GM21717 (cell line): ENCODE measurements at regions not wholly inside any gene's neighbourhood (a gene's known extent, or its start where the extent isn't known, plus 50 kb on each side); places are given as distances from the start of the nearest gene placed in this dataset.
"Not testable (repeated sequence)": the region's sequence is repeated elsewhere in the genome, so short reads cannot be mapped to it uniquely, and the experiment has no call there.

Experiments used
- ATAC-seq: cut with Tn5 transposase; IDR thresholded peaks from one replicate; pipeline ENCODE4 v1.9.1; 2021; ENCODE audit warnings: mild to moderate bottlenecking, moderate library complexity; ENCODE audit not compliant: unreplicated experiment

DNA sequence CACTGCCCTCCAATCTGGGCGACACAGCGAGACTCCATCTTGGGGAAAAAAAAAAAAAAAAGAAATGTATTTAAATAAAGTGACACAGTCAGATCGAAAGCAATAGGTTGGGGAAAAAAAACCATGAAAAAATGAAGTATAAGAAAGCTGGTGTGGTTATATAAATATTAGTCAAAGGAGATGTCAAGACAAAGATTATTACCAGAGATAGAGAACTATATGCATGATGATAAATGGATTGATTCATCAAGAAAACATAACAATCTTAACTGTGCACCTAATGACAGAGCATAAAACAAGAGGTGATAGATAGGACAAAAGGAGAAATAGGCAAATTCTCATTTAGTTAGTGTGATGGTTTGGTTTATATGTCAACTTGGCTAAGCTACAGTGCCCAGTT lies 146.9 kb upstream of the AHI1 start:
- no peak for ATAC-seq

DNA sequence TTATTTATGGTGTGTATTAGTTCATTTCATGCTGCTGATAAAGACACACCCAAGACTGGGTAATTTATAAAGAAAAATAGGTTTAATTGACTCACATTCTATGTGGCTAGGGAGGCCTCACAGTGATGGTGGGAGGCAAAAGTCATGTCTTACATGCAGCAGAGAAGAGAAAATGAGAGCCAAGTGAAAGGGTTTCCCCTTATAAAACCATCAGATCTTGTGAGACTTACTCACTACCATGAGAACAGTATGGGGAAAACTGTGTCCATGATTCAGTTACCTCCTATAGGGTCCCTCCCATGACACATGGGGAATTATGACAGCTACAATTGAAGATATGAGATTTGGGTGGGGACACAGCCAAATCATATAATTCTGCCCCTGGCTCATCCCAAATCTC lies 150.0 kb upstream of the AHI1 start:
- ATAC-seq: no peak

DNA sequence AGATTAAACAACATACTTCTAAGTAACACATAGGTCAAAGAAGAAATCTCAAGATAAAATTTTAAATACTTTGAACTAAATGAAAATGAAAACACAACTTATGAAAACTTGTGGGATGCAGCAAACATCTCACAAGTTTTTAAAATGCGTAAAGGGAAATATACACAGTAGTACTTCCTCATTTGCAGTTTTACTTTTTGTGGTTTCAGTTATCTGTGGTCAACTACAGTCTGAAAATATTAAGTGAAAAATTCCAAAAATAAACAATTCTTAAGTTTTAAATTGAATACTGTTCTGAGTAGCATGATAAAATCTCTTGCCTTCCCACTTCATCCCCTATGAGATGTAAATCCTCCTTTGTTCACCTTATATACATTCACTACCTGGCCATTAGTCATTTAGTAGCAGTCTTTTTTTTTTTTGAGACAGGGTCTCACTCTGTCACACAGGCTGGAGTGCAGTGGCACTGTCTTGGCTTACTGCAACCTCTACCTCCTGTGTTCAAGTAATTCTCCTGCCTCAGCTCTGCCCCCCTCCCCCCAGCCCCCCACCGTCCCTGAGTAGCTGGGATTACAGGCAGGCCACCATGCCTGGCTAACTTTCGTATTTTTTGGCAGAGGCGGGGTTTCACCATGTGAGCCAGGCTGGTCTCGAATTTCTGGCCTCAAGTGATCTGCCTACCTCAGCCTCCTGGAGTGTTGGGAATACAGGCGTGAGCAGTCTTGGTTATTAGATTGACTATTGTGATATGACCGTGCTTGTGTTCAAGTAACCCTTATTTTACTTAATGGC lies 154.6 kb upstream of the AHI1 start:
- ATAC-seq: peak; percentile 97

DNA sequence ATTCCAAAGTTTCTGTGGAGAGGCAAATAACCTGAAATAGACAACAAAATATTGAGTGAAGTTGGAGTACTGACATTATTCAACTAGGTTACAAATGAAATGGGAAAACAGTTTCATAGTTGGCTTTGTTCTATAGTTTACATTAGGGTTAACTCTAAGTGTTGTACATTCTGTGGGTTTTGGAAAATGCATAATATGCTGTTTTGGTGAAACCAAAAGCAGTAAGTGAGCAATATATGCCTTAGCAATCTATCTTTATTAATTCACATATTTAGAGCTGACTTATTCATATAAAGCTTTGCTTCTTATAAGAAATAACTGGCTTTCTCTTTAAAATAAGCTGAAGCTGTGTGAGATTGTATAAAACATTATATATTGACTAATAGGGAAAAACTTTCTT lies 157.5 kb upstream of the AHI1 start:
- ATAC-seq: no peak

DNA sequence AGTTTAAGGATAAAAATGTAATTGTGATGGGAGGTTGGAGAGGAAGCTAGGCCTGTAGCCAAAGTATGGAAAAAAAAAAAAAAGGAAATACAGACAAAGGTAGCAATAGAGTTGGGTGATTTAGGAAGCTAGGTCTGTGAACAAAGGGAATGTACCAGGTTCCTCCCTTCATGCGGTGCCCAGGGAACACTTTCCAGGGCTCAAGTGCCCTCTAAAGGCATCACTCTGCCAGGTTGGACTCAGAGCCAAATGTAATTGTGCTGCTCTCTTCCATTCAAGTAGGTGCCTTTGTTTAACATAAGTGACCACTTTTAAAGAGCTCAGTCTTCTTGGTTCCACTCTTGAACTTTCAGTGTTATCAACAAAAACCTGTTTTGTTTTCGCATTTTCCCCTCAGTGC lies 159.7 kb upstream of the AHI1 start:
- no peak for ATAC-seq

DNA sequence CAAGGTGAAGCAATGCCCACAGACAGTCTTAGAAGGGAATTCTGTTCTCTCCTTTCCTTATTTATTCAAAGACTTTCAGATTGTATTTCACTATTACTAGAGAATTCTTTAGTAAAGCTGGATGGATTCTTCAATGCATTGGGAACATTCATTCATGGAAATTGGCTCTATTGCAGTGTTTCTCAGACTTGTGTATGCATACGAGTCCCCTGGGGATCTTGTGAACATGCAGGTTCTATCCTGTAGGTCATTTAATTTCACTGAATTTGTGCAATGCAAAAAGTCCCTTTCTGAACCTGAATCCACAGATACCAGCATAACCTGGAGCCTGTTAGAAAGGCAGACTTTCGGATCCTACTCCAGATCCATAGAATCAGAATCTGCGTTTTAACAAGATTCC lies 160.9 kb upstream of the AHI1 start:
- ATAC-seq: no peak

DNA sequence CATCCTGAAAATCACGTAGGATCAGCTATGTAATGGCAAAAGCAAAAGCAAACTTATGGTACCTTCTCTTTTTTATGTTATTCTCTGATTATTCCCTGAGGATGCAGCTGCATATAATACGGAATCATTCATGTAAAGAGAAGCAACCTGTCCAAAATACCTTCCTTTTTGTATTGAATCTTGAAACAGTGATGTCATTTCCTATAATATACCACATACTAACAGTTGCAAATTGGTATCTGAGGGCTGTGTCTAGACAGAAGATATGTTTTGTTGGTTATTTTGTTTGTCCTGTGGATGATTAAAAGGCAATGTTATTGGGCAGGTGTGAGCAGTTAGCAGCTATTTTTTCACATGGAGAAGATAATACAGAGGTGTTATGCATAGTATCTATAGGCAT lies 161.4 kb upstream of the AHI1 start:
- no peak for ATAC-seq

DNA sequence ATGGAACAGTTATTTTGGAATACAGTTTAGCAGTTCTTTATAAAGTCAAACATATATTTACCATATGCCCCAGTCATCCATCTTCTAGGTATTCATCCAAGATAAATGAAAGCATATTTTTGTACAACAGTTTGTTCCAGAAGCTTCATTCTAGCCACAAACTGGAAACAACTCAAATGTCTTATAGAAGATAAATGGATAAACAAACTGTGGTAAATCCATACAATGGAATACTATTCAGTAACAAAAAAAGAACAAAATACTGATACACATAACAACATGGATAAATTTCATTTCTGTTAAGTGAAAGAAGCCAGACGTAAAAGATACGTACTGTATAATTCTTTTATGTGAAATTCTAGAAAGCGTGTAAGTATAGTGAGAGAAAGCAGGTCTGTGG lies 167.0 kb upstream of the AHI1 start:
- no peak for ATAC-seq

DNA sequence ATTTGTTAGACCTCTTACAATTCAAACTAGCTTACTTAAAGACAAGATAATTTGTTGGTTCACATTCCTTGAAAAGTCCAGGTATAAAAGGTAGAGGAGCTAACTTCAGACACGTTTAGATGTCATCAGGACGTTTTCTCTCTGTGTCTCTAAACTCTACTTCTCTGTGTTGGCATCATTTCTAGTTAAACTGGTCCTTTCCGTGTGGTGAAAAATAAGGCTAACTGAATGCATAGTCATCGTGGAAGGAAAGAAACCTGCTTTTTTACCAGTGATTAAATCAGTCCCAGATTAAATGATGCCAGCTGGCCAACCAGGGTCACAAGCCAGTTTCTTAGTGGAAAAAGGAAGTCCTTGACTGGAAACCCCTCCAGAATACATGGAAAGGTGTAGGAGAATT lies 168.4 kb upstream of the AHI1 start:
- no peak for ATAC-seq

DNA sequence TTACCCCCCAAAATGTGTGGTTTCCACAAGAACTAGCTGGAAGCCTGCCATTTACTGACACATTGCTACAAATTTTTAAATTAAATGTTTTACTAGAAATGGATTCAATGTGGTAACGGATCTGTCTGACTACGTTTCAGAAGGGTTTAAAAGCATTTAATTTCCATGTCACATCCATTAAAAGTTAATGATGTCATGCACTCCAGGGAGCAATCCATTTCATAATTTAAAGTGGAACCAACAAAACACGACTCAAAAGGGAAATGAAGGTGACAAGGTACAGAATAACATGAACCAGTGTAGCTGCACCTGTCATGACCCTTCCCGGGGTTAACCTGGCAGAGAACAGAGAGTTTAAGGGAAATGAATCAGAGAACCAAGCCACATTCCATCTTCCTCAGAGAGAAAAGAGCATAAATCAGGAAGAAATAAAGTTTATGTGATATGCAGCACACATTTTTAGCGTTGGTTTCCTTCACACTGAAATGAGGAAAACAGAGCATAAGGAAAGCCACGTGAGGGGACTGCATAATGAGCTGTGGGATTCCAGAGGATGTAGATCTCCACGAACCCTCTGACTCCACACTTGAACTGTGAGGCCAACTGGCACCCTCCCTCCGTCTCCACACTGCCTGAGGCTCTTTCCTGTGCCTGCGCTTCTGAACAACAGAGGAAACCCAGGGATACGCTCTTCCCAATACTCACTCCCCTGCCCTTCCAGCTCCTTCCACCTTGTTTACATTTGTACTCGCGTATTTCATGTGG lies 170.3 kb upstream of the AHI1 start:
- ATAC-seq: no peak

DNA sequence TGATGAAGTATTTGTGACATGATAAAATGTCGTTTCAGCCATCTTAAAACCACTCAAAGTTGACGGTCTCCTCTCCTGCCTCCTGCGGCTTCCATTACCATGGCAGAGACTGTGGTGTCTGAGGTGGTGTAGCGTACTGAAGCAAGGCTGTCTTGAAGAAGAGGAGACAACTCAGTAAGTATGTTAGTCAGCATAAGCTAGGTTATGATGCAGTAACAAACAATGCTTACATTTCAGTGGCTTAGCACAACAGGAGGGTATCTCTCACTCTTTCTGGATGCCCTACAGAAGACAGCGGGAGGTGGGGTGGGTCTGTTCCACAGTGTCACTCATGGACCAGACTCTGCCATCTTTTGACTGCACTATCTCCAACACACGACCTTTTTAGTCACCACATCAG lies 174.7 kb upstream of the AHI1 start:
- ATAC-seq: no peak

DNA sequence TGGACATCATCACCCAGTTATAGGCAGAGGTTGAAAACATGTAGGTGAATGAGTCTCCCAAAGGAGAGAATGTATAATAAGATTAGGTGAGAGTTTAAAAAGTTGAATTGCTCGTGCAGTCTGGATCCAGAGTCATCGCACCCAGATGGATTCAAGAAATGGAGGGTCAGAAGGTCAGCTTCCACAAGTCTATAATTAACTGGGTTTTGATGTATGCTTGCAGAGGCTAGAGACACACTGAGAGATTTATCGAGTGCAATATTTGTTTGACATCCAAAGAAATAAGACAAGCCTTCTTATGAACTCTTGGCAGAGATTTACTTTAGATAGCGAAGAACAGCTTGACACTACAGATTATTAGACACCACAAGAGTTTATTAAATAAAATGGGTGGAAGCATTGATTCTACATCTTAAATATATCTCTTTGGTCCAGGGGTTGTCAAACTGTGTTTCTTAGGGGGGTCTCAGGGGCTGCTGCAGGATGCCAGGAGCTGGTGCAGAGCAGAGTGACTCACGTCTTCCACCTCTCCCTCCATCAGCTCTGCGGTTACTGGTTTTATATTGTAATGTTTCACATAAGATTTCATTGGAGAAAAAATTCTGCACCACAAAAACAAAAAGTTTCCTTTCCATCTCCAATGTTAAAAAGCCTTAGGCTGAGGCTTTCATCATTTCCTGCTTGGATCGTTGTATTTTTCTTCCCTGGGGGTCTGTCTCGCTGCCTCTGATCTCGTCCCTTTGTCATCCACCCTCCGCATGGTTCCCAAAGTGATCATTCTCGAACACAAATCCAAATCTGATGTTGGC lies 176.2 kb upstream of the AHI1 start:
- no peak for ATAC-seq

DNA sequence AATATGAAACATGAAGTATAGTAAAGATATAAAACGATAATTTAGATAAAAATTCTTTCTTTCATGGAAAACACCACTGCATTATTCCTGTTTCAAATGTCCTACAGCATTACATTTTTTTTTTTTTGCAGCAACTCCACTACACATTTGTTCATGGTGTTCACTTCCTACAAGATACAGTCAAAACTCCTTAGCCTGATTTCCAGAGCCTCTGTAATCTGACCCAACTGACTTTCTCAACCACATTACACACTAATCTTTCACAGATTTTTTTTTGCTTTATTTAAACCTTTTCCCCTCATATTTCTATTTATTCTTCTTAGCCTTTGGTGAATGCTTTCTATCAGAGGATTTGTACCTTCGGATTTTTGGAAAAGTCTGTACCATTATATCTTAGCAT lies 176.5 kb upstream of the PDE7B start:
- ATAC-seq: no peak

DNA sequence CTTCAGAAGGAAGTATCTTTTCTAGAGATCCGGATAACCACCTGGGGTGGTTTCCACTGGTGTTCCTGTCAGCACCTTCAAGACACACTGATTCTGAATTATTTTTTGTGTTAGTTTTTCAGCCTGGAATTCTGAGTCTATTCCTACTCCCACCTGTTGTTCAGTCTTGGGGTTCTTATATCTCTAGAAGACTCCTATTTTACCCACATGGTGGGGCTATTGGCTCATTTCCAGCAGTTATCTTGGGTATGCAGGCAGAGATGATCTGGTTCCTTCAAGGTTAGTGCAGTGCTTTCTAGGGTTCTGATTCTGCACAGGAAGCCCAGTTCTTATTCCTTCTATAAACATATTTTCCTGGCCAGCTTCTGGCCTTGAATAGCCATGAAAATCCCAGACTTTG lies 175.6 kb upstream of the PDE7B start:
- ATAC-seq: peak; percentile 68

DNA sequence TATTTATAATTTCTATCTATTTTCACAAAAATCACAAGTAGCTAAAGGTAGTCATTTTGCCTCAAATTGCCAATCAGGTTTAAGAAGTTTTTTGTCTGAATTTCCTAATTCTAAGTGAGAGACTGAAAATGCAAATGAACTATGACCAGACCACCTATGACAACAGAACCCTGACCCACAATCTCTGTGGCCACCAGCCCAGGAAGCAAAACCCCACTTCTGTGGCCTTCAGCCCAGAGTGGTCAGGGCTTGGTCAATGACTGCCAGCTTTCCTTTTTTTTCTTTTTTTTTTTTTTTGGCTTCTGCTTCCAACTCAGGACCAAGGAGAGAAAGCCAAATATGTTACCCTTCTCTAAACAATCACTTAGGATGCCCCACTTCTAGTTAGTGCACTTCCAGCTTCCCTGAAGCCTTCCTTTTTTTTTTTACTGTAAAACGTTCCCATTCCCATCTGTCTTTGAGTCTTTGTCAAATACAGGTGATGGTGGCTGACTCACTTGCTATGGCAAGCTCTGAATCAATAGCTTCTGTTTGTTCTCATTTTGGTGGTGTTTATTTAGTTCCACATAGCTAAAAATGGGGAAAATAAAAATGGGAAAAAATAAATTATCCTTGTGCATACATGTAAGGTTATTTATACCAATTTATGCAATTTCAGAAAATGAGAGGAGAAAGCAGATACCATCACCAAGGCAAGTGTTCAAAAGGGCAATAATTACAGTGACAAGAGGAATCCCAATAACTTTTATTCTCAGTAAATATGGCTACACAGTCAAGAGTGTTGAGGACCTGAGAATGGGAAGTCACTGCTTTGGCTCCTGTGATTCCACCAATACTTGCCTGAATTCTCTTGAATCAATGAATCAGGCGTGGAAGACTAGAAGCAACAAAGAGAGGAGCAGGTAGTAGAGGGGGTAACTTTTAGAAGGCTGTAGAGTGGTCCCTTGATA lies 170.3 kb upstream of the PDE7B start:
- ATAC-seq: no peak

DNA sequence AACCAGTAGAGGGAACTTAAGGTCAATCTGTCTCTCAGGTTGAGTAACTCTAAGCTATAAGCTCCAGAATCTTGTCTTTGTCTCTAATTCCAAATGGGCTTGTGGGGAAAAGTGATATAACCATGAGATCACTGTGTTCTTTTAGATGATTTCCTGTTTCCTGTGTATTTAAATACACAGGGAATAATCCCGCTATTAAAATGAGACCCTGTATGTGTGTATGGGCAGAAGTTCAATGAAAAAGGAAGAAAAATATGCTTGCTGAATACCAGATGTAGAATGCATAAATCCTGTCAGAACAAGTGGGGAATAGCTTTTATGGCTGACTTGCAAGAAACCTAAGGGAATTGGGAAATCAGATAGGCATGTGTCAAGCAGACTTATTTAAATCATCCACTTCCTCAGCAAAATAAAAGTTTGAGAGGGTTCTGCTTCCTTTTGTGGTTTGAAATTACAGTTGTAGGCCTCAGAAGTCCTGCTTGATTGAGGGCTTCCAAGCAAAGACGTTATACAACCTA lies 164.7 kb upstream of the PDE7B start:
- ATAC-seq: no peak

DNA sequence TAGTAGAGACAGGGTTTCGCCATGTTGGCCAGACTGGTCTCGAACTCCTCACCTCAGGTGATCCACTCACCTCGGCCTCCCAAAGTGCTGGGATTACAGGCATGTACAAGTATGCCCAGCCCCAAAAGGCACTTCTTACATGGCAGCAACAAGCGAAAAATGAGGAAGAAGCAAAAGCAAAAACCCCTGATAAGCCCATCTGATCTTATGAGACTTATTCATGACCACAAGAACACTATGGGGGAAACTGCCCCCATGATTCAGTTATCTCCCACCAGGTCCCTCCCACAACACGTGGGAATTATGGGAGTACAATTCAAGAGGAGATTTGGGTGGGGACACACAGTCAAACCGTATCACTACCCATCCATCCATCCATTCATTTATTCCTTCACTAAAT lies 163.0 kb upstream of the PDE7B start:
- ATAC-seq: not testable (repeated sequence)

DNA sequence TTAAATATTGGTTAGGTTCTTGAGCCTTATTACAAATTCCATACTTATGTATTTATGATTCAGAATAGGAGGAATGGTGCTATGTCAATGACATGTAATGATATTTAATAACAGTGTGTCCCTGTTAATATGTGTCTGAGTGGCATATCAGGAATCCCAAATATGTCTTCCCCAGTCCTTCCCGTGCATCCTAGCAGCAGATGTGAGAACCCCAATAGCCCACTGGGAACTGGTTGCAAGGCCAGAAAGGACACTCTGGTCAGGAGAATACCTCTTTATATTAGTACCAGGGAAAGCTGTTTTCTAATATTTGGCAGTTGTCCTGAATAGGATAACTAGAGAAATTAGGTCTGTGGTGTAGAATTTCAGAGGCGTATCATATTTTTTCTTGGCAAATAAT lies 159.1 kb upstream of the PDE7B start:
- ATAC-seq: no peak

DNA sequence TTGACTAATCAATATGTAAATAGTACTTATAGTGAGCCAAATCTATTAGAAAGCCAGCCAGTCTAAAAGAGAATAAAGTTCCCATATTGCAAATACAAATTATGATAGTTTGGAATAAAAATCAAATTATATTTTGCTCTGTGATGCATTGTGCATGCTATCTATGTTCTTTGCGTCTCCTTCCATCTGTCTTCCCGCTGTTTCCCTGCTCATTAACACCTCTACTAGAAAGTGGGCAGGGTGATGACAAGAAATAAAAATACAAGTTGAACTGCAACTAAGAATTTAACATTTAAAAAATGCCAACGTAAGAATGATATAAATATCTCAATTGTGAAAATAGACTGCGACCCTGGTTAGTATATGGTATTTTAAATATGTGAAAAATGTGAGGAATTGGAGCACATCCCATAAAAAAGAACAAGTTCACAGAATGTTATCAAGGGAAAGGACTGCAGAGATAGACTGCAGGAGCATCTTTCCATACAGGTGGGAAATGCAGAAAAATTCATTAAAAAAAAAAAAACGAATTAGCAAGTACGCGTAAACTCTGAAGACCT lies 157.6 kb upstream of the PDE7B start:
- ATAC-seq: no peak

DNA sequence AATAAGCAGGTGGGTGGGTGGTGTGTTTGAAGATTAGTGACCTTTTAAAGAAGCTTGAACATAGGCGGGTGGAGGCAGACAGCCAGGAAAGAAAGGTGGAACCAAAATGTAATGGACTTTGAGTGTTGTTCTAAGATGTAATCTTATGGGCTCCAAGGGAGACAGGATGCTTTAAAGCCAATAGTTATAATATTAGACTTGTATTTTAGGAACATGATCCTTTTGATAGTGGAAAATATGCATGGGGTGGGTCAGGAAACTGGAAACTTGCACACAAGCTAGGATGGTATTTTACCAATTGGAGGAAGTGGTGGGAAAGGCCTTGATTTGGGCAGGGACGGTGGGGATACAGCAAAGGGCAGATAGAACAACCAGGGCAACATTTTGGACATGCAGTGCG lies 151.8 kb upstream of the PDE7B start:
- no peak for ATAC-seq
